ENCODE measurements at regions not wholly inside any gene's neighbourhood (a gene's known extent, or its start where the extent isn't known, plus 50 kb on each side); places are given as distances from the start of the nearest gene placed in this dataset.
A peak's percentile ranks its signal among the peaks of the same experiment; 100 is the strongest.

- DNase-seq, result no peak
- H3K27me3 ChIP-seq, result no peaks in the 10 kb centered on the region
- no peak overlapping the region for H3K27ac ChIP-seq
- no peaks in the 10 kb centered on the region for H3K9me3 ChIP-seq
- intact Hi-C loops (cut with DNase I), result no loop called here
- no peak for ATAC-seq
- H3K36me3 ChIP-seq, result no peaks in the 10 kb centered on the region
- no peak for TF ChIP-seq POLR2A (IDR thresholded peaks at IDR 0.05)
- TF ChIP-seq CTCF (IDR thresholded peaks at IDR 0.05), result no peak
- H3K4me3 ChIP-seq, result no peak overlapping the region
- H3K4me1 ChIP-seq, result no peaks in the 10 kb centered on the region
- WGBS (ENCODE audit: insufficient coverage, low coverage, low lambda C conversion rate, missing lambda C conversion rate), result 65% methylated on average over 3 of the region's 3 CpGs
Observed at GRCh38 chr3:153337369-153337768, 175.3 kb downstream of the RAP2B start.

GRCh38 chr3:153338487-153338886 lies 176.5 kb downstream of the RAP2B start:
- H3K4me3 ChIP-seq, result no peak overlapping the region
- no peak overlapping the region for H3K27ac ChIP-seq
- no peaks in the 10 kb centered on the region for H3K9me3 ChIP-seq
- intact Hi-C loops (cut with DNase I), result no loop called here
- ATAC-seq, result peak in 3 of 4 donors; percentile 31 to 65 (median 42)
- no peaks in the 10 kb centered on the region for H3K27me3 ChIP-seq
- WGBS (ENCODE audit: insufficient coverage, low coverage, low lambda C conversion rate, missing lambda C conversion rate), result 46% methylated on average over 3 of the region's 3 CpGs
- DNase-seq, result no peak
- H3K36me3 ChIP-seq, result no peaks in the 10 kb centered on the region
- TF ChIP-seq CTCF (IDR thresholded peaks at IDR 0.05) (no peak), POLR2A (IDR thresholded peaks at IDR 0.05) (no peak)
- no peaks in the 10 kb centered on the region for H3K4me1 ChIP-seq

- Histone ChIP-seq H3K9me3 (no peaks in the 10 kb centered on the region), H3K27ac (no peak overlapping the region), H3K27me3 (no peaks in the 10 kb centered on the region), H3K4me1 (no peaks in the 10 kb centered on the region), H3K4me3 (no peak overlapping the region), H3K36me3 (no peaks in the 10 kb centered on the region)
- ATAC-seq (no peak), DNase-seq (no peak)
- intact Hi-C loops (cut with DNase I), result no loop called here
- TF ChIP-seq POLR2A (IDR thresholded peaks at IDR 0.05) (no peak), CTCF (IDR thresholded peaks at IDR 0.05) (no peak)
Observed at GRCh38 chr3:153339065-153339464, 177.0 kb downstream of the RAP2B start.

GRCh38 chr3:153343988-153344782 lies 182.2 kb downstream of the RAP2B start:
- no peak for ATAC-seq

GRCh38 chr3:153348457-153349107 lies 186.6 kb downstream of the RAP2B start:
- DNase-seq (no peak), ATAC-seq (no peak)
- no peaks in the 10 kb centered on the region for H3K4me1 ChIP-seq
- 49% methylated on average over 2 of the region's 2 CpGs for WGBS (ENCODE audit: insufficient coverage, low coverage, low lambda C conversion rate, missing lambda C conversion rate)
- no peak overlapping the region for H3K4me3 ChIP-seq
- H3K27ac ChIP-seq, result no peak overlapping the region
- H3K36me3 ChIP-seq, result no peaks in the 10 kb centered on the region
- no peak for TF ChIP-seq CTCF (IDR thresholded peaks at IDR 0.05)
- no peak for TF ChIP-seq POLR2A (IDR thresholded peaks at IDR 0.05)
- H3K27me3 ChIP-seq, result no peaks in the 10 kb centered on the region
- no peaks in the 10 kb centered on the region for H3K9me3 ChIP-seq
- intact Hi-C loops (cut with DNase I), result no loop called here

More at GRCh38 chr3:153343988-153344782, 182.2 kb downstream of the RAP2B start:
- Histone ChIP-seq H3K36me3 (no peaks in the 10 kb centered on the region), H3K27me3 (no peaks in the 10 kb centered on the region), H3K27ac (no peak overlapping the region), H3K9me3 (no peaks in the 10 kb centered on the region), H3K4me3 (no peak overlapping the region), H3K4me1 (no peaks in the 10 kb centered on the region)
- WGBS (ENCODE audit: insufficient coverage, low coverage, low lambda C conversion rate, missing lambda C conversion rate), result 55% methylated on average over 3 of the region's 3 CpGs
- DNase-seq, result no peak
- TF ChIP-seq POLR2A (IDR thresholded peaks at IDR 0.05), result no peak
- intact Hi-C loops (cut with DNase I), result no loop called here
